Prostate gland (tissue), 2 donors: ENCODE measurements at regions not wholly inside any gene's neighbourhood (a gene's known extent, or its start where the extent isn't known, plus 50 kb on each side); places are given as distances from the start of the nearest gene placed in this dataset.

Experiments used
- CTCF ChIP-seq, 4 experiments: fragments of 200-600 bp in 2 of 4; fragments of 450-650 bp in 2 of 4; sonication (generic) in 2 of 4; IDR thresholded peaks; 1 replicate in 3 of 4; 2 replicates in 1 of 4; pipeline ENCODE4 v1.5.1; 2016 to 2019; ENCODE audit warnings: antibody characterized with exemption in 4 of 4, mild to moderate bottlenecking in 2 of 4, moderate library complexity in 2 of 4
- POLR2A ChIP-seq: fragments of 450-650 bp; IDR thresholded peaks from one replicate; pipeline ENCODE4 v1.6.1; 2016; ENCODE audit warnings: antibody characterized with exemption, mild to moderate bottlenecking
- POLR2AphosphoS5 ChIP-seq: sonication (generic); formaldehyde crosslinking; IDR thresholded peaks from one replicate; pipeline ENCODE4 v1.6.1; 2017; ENCODE audit warnings: antibody characterized with exemption

- TF ChIP-seq CTCF (IDR thresholded peaks at IDR 0.05): no peak
- no peak for TF ChIP-seq POLR2A
- no peak for TF ChIP-seq POLR2AphosphoS5
Measured at GRCh38 chr2:65490222-65490621, 57.8 kb upstream of the SPRED2 start.
